ENCODE measurements at regions not wholly inside any gene's neighbourhood (a gene's known extent, or its start where the extent isn't known, plus 50 kb on each side); places are given as distances from the start of the nearest gene placed in this dataset.

DNA sequence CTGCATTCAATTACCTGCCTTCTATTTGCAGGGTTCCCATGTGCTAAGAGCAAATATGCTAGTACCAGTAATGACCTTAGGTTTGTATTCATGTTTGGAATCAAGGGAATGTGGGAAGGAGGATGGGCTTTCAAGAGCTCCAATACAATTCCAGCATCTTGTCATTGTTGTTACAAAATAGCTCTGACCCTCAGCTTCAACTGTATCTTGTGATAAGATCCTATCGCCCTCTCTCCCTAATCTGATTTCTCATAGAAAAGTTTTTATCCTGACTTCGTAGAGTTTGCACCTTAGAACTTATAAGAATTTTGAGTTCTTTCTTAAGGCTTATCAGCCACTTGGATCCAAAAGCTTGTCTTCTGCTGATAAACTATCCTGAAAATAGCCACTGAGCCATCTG, 749.5 kb upstream of the ACVR2A start:
- ATAC-seq (no peak), DNase-seq (no peak)
- no peak overlapping the region for H3K4me3 ChIP-seq
- no peaks in the 10 kb centered on the region for H3K27me3 ChIP-seq (ENCODE audit: insufficient read depth in 3 of 3, low read length in 2 of 3)
- no peaks in the 10 kb centered on the region for H3K4me1 ChIP-seq
- intact Hi-C loops (cut with DNase I) = no loop called here
- H3K36me3 ChIP-seq (ENCODE audit: insufficient read depth in 1 of 2, low read depth in 1 of 2) = no peaks in the 10 kb centered on the region
- no peak overlapping the region for H3K27ac ChIP-seq
- no peak for TF ChIP-seq CTCF (IDR thresholded peaks at IDR 0.05)
- 92 to 98% (median 96%) methylated on average over 2 of the region's 2 CpGs for WGBS, 3 donors
- H3K9me3 ChIP-seq = no peaks in the 10 kb centered on the region

DNA sequence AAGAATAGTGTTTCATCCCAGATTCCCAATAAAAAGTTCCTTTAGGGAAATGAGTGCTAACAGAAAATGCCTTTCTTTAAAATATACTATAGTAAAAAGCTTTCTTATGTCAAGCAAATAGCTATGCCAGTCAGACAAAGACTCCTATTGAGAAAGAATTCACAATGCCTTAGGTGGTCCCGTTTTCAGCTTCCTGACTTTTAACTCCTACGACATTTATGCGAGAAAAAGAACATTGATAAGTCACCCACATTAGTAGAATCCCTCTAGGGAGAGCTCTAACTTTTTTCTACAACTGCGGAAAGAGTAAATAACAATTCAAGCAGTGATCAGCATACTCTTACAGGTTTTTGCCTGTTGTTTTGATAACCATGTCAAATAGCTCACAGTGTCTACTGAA, 750.8 kb upstream of the ACVR2A start:
- ATAC-seq (no peak), DNase-seq (no peak)
- Histone ChIP-seq H3K27ac (no peak overlapping the region), H3K4me3 (no peak overlapping the region), H3K27me3 (ENCODE audit: insufficient read depth in 3 of 3, low read length in 2 of 3) (no peaks in the 10 kb centered on the region), H3K4me1 (no peaks in the 10 kb centered on the region), H3K36me3 (ENCODE audit: insufficient read depth in 1 of 2, low read depth in 1 of 2) (no peaks in the 10 kb centered on the region), H3K9me3 (no peaks in the 10 kb centered on the region)
- intact Hi-C loops (cut with DNase I) = no loop called here
- WGBS, 3 donors = 60 to 61% (median 61%) methylated on average over 4 of the region's 4 CpGs
- no peak for TF ChIP-seq CTCF (IDR thresholded peaks at IDR 0.05)

- no peak for TF ChIP-seq CTCF (IDR thresholded peaks at IDR 0.05)
- no peak overlapping the region for H3K4me3 ChIP-seq
- H3K4me1 ChIP-seq = no peaks in the 10 kb centered on the region
- intact Hi-C loops (cut with DNase I) = no loop called here
- H3K27me3 ChIP-seq (ENCODE audit: insufficient read depth in 3 of 3, low read length in 2 of 3) = no peaks in the 10 kb centered on the region
- H3K9me3 ChIP-seq = no peaks in the 10 kb centered on the region
- no peaks in the 10 kb centered on the region for H3K36me3 ChIP-seq (ENCODE audit: insufficient read depth in 1 of 2, low read depth in 1 of 2)
- H3K27ac ChIP-seq = no peak overlapping the region
- 94 to 98% (median 97%) methylated on average over 4 of the region's 4 CpGs for WGBS, 3 donors
- ATAC-seq = no peak
- no peak for DNase-seq
These were observed 752.6 kb upstream of the ACVR2A start for GRCh38 chr2:147092266-147092665.

DNA sequence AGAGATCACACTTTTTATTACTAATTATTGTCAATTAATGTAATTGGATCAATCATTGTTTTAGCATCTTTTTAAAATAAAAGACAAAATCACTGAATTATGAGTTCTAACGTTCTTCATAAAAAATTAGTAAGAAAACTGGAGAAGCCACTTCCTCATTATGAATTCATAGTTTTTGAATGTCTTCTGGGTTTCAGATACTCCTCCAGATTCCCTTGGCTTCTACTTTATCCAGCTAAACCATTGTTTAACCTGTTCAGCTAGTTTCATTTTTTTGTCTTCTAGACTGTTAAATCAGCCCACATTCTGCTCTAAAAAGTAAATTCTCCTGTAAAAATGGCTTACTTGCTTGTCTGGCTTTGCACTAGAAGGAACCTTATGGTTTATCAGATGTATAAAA, 753.4 kb upstream of the ACVR2A start:
- no peak for ATAC-seq

More for the DNA sequence above, 753.4 kb upstream of the ACVR2A start:
- intact Hi-C loops (cut with DNase I) = no loop called here
- Histone ChIP-seq H3K27ac (no peak overlapping the region), H3K27me3 (ENCODE audit: insufficient read depth in 3 of 3, low read length in 2 of 3) (no peaks in the 10 kb centered on the region), H3K4me1 (no peaks in the 10 kb centered on the region), H3K4me3 (no peak overlapping the region), H3K36me3 (ENCODE audit: insufficient read depth in 1 of 2, low read depth in 1 of 2) (no peaks in the 10 kb centered on the region), H3K9me3 (no peaks in the 10 kb centered on the region)
- TF ChIP-seq CTCF (IDR thresholded peaks at IDR 0.05) = no peak
- DNase-seq = no peak
- WGBS, 3 donors = 0% methylated on average over 1 of the region's 1 CpG

All from psoas muscle (tissue), 7 donors.